Smooth muscle cell (in vitro differentiated cells): ENCODE measurements at regions not wholly inside any gene's neighbourhood (a gene's known extent, or its start where the extent isn't known, plus 50 kb on each side); places are given as distances from the start of the nearest gene placed in this dataset.
"Not testable (repeated sequence)": the region's sequence is repeated elsewhere in the genome, so short reads cannot be mapped to it uniquely, and the experiment has no call there.

Experiments used
- DNase-seq: peaks from one replicate; lab custom pipeline; 2025; ENCODE audit not compliant: unreplicated experiment; lab: John Stamatoyannopoulos, UW
- H2AFZ ChIP-seq: fragments of 200-600 bp; sonication (generic); 2 replicates; pipeline ENCODE4 v1.6.0; 2016; ENCODE audit warnings: antibody characterized with exemption, low read depth, mild to moderate bottlenecking
- H3F3A ChIP-seq: fragments of 200-600 bp; sonication (generic); 2 replicates; pipeline ENCODE4 v1.6.0; 2017; ENCODE audit warnings: antibody characterized with exemption, low read depth
- H3K27ac ChIP-seq: fragments of 200-600 bp; sonication (generic); 2 replicates; pipeline ENCODE4 v1.5.1; 2016; ENCODE audit warnings: low read depth, mild to moderate bottlenecking
- H3K27me3 ChIP-seq: fragments of 200-600 bp; sonication (generic); 2 replicates; pipeline ENCODE4 v1.6.1; 2016; ENCODE audit warnings: low read depth, mild to moderate bottlenecking
- H3K36me3 ChIP-seq: fragments of 200-600 bp; sonication (generic); 2 replicates; pipeline ENCODE4 v1.5.1; 2016; ENCODE audit warnings: low read depth
- H3K4me1 ChIP-seq: fragments of 200-600 bp; sonication (generic); 2 replicates; pipeline ENCODE4 v1.5.1; 2016; ENCODE audit warnings: low read depth
- H3K4me2 ChIP-seq: fragments of 200-600 bp; sonication (generic); 2 replicates; pipeline ENCODE4 v1.6.0; 2016; ENCODE audit warnings: mild to moderate bottlenecking
- H3K4me3 ChIP-seq: fragments of 200-600 bp; sonication (generic); 2 replicates; pipeline ENCODE4 v1.5.1; 2016; ENCODE audit warnings: mild to moderate bottlenecking
- H3K79me2 ChIP-seq: fragments of 200-600 bp; sonication (generic); 2 replicates; pipeline ENCODE4 v1.6.0; 2016; ENCODE audit warnings: low read depth, mild to moderate bottlenecking
- H3K9ac ChIP-seq: fragments of 200-600 bp; sonication (generic); 2 replicates; pipeline ENCODE4 v1.6.0; 2016; ENCODE audit warnings: low read depth
- H3K9me3 ChIP-seq: fragments of 200-600 bp; sonication (generic); replicated peaks from 2 replicates; pipeline ENCODE4 v1.5.1; 2016; ENCODE audit warnings: low read depth
- H4K20me1 ChIP-seq: fragments of 200-600 bp; sonication (generic); 2 replicates; pipeline ENCODE4 v1.6.0; 2016; ENCODE audit warnings: low read depth
- WGBS: methylation state at CpG from one replicate; pipeline ENCODE4 v1.1.7; 2016; ENCODE audit warnings: low lambda C conversion rate; 5-methylcytosine and 5-hydroxymethylcytosine counted together
- TF ChIP-seq, protein P1 (sequence below): fragments of 200-600 bp; sonication (generic); IDR thresholded peaks from 2 replicates; pipeline ENCODE4 v1.5.1; 2017; ENCODE audit warnings: borderline replicate concordance, mild to moderate bottlenecking, antibody characterized with exemption; ENCODE audit not compliant: insufficient read depth, poor library complexity, severe bottlenecking

DNA sequence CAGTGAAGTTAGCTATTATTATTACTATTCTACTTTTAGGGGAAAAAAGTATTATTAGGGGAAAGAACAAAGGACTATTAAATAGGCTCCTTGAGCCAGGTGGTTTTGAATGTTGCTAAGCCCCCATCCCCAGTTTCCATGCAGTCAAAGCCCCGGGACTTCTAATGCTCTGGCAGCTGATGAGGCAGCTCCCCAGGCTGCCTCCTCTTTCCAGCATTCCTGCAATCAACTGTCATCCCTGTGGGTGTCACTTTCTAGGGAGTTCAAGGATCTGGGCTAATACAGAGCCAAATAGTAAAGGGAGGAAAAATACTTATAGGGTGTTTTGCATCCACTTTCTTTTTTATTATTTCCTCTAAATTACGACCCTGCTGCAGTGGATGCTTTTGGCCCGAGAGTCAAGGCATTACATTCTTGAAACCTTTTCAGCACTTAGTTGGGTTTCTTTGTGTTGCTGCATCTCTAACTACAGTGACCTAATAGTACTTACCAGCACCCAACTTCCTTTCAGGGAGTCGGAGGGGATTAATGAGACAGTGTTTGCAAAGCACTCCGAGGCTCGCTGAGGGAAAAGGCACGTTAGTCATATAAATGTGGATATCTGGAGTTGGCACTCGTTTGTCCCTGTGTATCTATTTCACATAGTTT is 303.9 kb upstream of the MAP3K7 start:
- TF ChIP-seq, protein P1, sequence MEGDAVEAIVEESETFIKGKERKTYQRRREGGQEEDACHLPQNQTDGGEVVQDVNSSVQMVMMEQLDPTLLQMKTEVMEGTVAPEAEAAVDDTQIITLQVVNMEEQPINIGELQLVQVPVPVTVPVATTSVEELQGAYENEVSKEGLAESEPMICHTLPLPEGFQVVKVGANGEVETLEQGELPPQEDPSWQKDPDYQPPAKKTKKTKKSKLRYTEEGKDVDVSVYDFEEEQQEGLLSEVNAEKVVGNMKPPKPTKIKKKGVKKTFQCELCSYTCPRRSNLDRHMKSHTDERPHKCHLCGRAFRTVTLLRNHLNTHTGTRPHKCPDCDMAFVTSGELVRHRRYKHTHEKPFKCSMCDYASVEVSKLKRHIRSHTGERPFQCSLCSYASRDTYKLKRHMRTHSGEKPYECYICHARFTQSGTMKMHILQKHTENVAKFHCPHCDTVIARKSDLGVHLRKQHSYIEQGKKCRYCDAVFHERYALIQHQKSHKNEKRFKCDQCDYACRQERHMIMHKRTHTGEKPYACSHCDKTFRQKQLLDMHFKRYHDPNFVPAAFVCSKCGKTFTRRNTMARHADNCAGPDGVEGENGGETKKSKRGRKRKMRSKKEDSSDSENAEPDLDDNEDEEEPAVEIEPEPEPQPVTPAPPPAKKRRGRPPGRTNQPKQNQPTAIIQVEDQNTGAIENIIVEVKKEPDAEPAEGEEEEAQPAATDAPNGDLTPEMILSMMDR = no peak
- Histone ChIP-seq H3K27me3 (no peaks in the 10 kb centered on the region), H3K27ac (no peak overlapping the region), H3K79me2 (no peaks in the 10 kb centered on the region), H3K4me2 (peak overlapping the region; percentile 74), H3F3A (no peaks in the 10 kb centered on the region), H3K9me3 (no peaks in the 10 kb centered on the region), H3K9ac (no peak overlapping the region), H2AFZ (peak overlapping the region; percentile 18), H3K4me1 (peaks cover 15% of the 10 kb centered on the region), H3K4me3 (peak overlapping the region; percentile 7), H3K36me3 (no peaks in the 10 kb centered on the region), H4K20me1 (no peaks in the 10 kb centered on the region)
- no peak for DNase-seq
- 16% methylated on average over 8 of the region's 8 CpGs for WGBS

DNA sequence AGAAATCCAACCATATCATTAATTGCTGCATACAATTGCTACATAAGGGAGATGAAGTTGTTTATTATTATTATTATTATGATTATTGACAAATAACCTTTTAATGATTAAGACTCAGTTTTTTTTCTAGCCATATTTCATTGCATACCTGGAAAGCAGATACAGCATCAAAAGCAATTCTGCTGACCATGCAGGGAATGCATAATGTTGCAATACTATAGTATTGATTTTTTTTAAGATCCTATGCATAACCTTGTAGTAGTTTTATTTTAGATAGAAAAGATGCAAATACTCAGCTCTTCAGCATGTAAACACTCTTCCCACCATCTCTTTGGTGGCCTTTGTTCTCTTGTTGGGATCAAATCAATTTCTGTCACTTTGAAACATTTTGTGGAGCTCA is 300.9 kb upstream of the MAP3K7 start:
- H3K27me3 ChIP-seq = no peaks in the 10 kb centered on the region
- TF ChIP-seq, protein P1 = no peak

DNA sequence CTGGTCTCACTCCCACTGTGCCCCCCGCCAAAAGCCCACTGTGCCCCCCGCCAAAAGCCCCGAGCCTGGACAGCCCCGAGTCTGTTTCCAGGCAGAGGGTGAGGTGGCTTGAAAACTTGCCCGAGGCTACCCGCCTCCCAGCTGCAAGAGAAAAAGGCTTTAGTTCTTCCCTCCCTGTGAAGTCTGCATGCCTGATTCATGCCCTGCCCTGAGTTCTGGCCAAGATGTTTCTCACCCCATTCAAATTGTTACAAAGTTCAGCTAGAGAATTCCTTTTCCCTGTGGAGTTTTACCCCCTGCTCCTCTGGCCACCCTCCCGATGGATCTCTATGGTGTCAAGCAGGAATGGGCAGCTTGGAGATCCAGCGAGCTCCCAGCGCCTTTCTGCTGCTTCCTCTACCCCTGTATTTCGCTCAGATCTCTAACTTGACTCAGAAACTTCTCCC is 298.8 kb upstream of the MAP3K7 start:
- TF ChIP-seq, protein P1 = no peak
- H3K9ac ChIP-seq = no peak overlapping the region
- 79% methylated on average over 7 of the region's 10 CpGs for WGBS

More for the DNA sequence above, 300.9 kb upstream of the MAP3K7 start:
- H3K79me2 ChIP-seq = no peaks in the 10 kb centered on the region
- H3K36me3 ChIP-seq = peaks cover 2% of the 10 kb centered on the region
- H3K27ac ChIP-seq = no peak overlapping the region
- no peak overlapping the region for H3K9ac ChIP-seq
- no peak overlapping the region for H3K4me3 ChIP-seq
- peaks cover 11% of the 10 kb centered on the region for H3K4me1 ChIP-seq
- H2AFZ ChIP-seq = no peak overlapping the region
- no peaks in the 10 kb centered on the region for H4K20me1 ChIP-seq
- DNase-seq = no peak
- H3K9me3 ChIP-seq = peaks cover 5% of the 10 kb centered on the region
- H3F3A ChIP-seq = no peaks in the 10 kb centered on the region
- no peak overlapping the region for H3K4me2 ChIP-seq

DNA sequence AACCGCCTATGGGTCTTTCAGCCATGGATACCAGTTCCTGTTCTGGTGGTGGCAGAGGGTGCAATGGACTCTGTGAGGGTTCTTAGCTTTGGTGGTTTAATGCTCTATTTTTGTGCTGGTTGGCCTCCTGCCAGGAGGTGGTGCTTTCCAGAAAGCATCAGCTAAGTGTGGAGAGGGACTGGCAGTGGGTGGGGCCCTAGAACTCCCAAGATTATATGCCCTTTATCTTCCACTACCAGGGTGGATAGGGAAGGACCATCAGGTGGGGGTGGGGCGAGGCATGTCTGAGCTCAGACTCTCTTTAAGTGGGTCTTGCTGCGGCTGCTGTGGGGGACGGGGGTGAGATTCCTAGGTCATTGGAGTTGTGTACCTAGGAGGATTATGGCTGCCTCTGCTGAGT is 298.3 kb upstream of the MAP3K7 start:
- not testable (repeated sequence) for H3K27ac ChIP-seq, H4K20me1 ChIP-seq, H3K4me3 ChIP-seq, H3K4me2 ChIP-seq, H3K27me3 ChIP-seq, H3F3A ChIP-seq, DNase-seq, H3K9ac ChIP-seq, H3K4me1 ChIP-seq, H2AFZ ChIP-seq, H3K9me3 ChIP-seq, H3K79me2 ChIP-seq, H3K36me3 ChIP-seq
- 94% methylated on average over 4 of the region's 4 CpGs for WGBS

More for the DNA sequence above, 298.8 kb upstream of the MAP3K7 start:
- no peak overlapping the region for H3K27ac ChIP-seq
- no peaks in the 10 kb centered on the region for H4K20me1 ChIP-seq
- H3F3A ChIP-seq = no peaks in the 10 kb centered on the region
- H2AFZ ChIP-seq = no peak overlapping the region
- H3K4me2 ChIP-seq = no peak overlapping the region
- no peak for DNase-seq
- peaks cover 3% of the 10 kb centered on the region for H3K36me3 ChIP-seq
- H3K4me3 ChIP-seq = no peak overlapping the region
- peaks cover 5% of the 10 kb centered on the region for H3K9me3 ChIP-seq
- no peaks in the 10 kb centered on the region for H3K79me2 ChIP-seq
- no peaks in the 10 kb centered on the region for H3K27me3 ChIP-seq
- H3K4me1 ChIP-seq = peaks cover 2% of the 10 kb centered on the region
